Hepatocyte (in vitro differentiated cells): ENCODE measurements at regions not wholly inside any gene's neighbourhood (a gene's known extent, or its start where the extent isn't known, plus 50 kb on each side); places are given as distances from the start of the nearest gene placed in this dataset.

Source experiments
- DNase-seq: peaks from one replicate; pipeline ENCODE4 v3.0.0-alpha.2; 2016; ENCODE audit warnings: low spot score
- H2AFZ ChIP-seq: fragments of 200-600 bp; sonication (generic); 2 replicates; pipeline ENCODE4 v1.6.0; 2016; ENCODE audit warnings: antibody characterized with exemption, mild to moderate bottlenecking
- H3K27ac ChIP-seq: fragments of 200-600 bp; sonication (generic); 2 replicates; pipeline ENCODE4 v1.5.1; 2016; ENCODE audit warnings: mild to moderate bottlenecking
- H3K27me3 ChIP-seq: fragments of 200-600 bp; sonication (generic); 2 replicates; pipeline ENCODE4 v1.6.1; 2016
- H3K36me3 ChIP-seq: fragments of 200-600 bp; sonication (generic); replicated peaks from 2 replicates; pipeline ENCODE4 v1.5.1; 2016; ENCODE audit warnings: low read depth; ENCODE audit not compliant: insufficient read depth
- H3K4me1 ChIP-seq: fragments of 200-600 bp; sonication (generic); 2 replicates; pipeline ENCODE4 v1.5.1; 2016; ENCODE audit warnings: mild to moderate bottlenecking, moderate library complexity; ENCODE audit not compliant: insufficient read depth
- H3K4me2 ChIP-seq: fragments of 200-600 bp; sonication (generic); 2 replicates; pipeline ENCODE4 v1.6.0; 2016
- H3K4me3 ChIP-seq: fragments of 200-600 bp; sonication (generic); 2 replicates; pipeline ENCODE4 v1.5.1; 2016; ENCODE audit warnings: mild to moderate bottlenecking
- H3K79me2 ChIP-seq: fragments of 200-600 bp; sonication (generic); 2 replicates; pipeline ENCODE4 v1.6.0; 2017; ENCODE audit warnings: mild to moderate bottlenecking
- H3K9me2 ChIP-seq: fragments of 200-600 bp; sonication (generic); replicated peaks from 2 replicates; pipeline ENCODE4 v1.6.0; 2017; ENCODE audit warnings: mild to moderate bottlenecking; ENCODE audit not compliant: insufficient read depth
- H3K9me3 ChIP-seq: fragments of 200-600 bp; sonication (generic); 2 replicates; pipeline ENCODE4 v1.5.1; 2016; ENCODE audit warnings: low read depth, mild to moderate bottlenecking
- H4K20me1 ChIP-seq: fragments of 200-600 bp; sonication (generic); 2 replicates; pipeline ENCODE4 v1.6.0; 2016; ENCODE audit warnings: mild to moderate bottlenecking; ENCODE audit not compliant: insufficient read depth, poor library complexity, severe bottlenecking
- EZH2 ChIP-seq: fragments of 200-600 bp; sonication (generic); IDR thresholded peaks from 2 replicates; pipeline ENCODE4 v1.6.1; 2016; ENCODE audit warnings: antibody characterized with exemption, mild to moderate bottlenecking, borderline replicate concordance
- EZH2phosphoT487 ChIP-seq: fragments of 200-600 bp; sonication (generic); IDR thresholded peaks from one replicate; pipeline ENCODE4 v1.6.1; 2018; ENCODE audit warnings: antibody characterized with exemption, mild to moderate bottlenecking, low read depth, moderate library complexity; ENCODE audit not compliant: unreplicated experiment, severe bottlenecking
- WGBS: methylation state at CpG from one replicate; pipeline ENCODE4 v1.1.6; 2016; ENCODE audit warnings: low lambda C conversion rate; ENCODE audit errors: missing lambda C conversion rate; 5-methylcytosine and 5-hydroxymethylcytosine counted together
- TF ChIP-seq, protein P1 (sequence below): fragments of 200-600 bp; sonication (generic); IDR thresholded peaks from 2 replicates; pipeline ENCODE4 v1.5.1; 2016; ENCODE audit warnings: antibody characterized with exemption, mild to moderate bottlenecking; ENCODE audit not compliant: poor library complexity

- H3K4me1 ChIP-seq: peaks cover 11% of the 10 kb centered on the region
- H3K27ac ChIP-seq: no peak overlapping the region
- H3K9me2 ChIP-seq: no peaks in the 10 kb centered on the region
- no peak for DNase-seq
- no peak overlapping the region for H3K4me2 ChIP-seq
- H4K20me1 ChIP-seq: no peaks in the 10 kb centered on the region
- H3K79me2 ChIP-seq: no peaks in the 10 kb centered on the region
- TF ChIP-seq, protein P1, sequence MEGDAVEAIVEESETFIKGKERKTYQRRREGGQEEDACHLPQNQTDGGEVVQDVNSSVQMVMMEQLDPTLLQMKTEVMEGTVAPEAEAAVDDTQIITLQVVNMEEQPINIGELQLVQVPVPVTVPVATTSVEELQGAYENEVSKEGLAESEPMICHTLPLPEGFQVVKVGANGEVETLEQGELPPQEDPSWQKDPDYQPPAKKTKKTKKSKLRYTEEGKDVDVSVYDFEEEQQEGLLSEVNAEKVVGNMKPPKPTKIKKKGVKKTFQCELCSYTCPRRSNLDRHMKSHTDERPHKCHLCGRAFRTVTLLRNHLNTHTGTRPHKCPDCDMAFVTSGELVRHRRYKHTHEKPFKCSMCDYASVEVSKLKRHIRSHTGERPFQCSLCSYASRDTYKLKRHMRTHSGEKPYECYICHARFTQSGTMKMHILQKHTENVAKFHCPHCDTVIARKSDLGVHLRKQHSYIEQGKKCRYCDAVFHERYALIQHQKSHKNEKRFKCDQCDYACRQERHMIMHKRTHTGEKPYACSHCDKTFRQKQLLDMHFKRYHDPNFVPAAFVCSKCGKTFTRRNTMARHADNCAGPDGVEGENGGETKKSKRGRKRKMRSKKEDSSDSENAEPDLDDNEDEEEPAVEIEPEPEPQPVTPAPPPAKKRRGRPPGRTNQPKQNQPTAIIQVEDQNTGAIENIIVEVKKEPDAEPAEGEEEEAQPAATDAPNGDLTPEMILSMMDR: no peak
- TF ChIP-seq EZH2: no peak
- no peak for TF ChIP-seq EZH2phosphoT487
- no peaks in the 10 kb centered on the region for H3K36me3 ChIP-seq
- no peak overlapping the region for H2AFZ ChIP-seq
- no peak overlapping the region for H3K4me3 ChIP-seq
- H3K9me3 ChIP-seq: no peaks in the 10 kb centered on the region
- no peaks in the 10 kb centered on the region for H3K27me3 ChIP-seq
These were observed 77.9 kb upstream of the TANC2 start for GRCh38 chr17:62888148-62888547.

GRCh38 chr17:62887437-62887836 lies 78.6 kb upstream of the TANC2 start:
- H3K36me3 ChIP-seq: no peaks in the 10 kb centered on the region
- TF ChIP-seq EZH2phosphoT487 (no peak), EZH2 (no peak)
- TF ChIP-seq, protein P1: no peak
- H3K79me2 ChIP-seq: no peaks in the 10 kb centered on the region
- peaks cover 6% of the 10 kb centered on the region for H3K4me1 ChIP-seq
- H3K27me3 ChIP-seq: no peaks in the 10 kb centered on the region
- H4K20me1 ChIP-seq: no peaks in the 10 kb centered on the region
- no peak for DNase-seq
- no peak overlapping the region for H3K4me3 ChIP-seq
- H3K27ac ChIP-seq: no peak overlapping the region
- 92% methylated on average over 3 of the region's 3 CpGs for WGBS
- H3K9me3 ChIP-seq: no peaks in the 10 kb centered on the region
- H2AFZ ChIP-seq: no peak overlapping the region
- H3K4me2 ChIP-seq: no peak overlapping the region
- no peaks in the 10 kb centered on the region for H3K9me2 ChIP-seq

DNA sequence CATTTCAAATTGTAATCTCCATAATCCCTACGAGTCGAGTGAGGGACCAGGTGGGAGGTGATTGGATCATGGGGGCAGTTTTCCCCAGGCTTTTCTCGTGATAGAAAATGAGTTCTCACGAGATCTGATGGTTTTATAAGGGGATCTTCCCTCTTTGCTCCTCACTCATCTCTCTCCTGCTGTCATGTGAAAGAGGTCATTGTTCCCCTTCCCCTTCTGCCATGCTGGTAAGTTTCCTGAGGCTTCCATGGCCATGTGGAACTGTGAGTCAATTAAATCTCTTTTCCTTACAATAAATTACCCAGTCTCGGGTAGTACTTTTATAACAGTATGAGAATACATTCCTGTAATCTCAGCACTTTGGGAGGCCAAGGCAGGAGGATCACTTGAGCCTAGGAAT lies 76.7 kb upstream of the MARCHF10 start:
- Histone ChIP-seq H3K4me2 (no peak overlapping the region), H2AFZ (no peak overlapping the region), H3K27me3 (no peaks in the 10 kb centered on the region), H3K27ac (no peak overlapping the region), H3K36me3 (no peaks in the 10 kb centered on the region), H4K20me1 (no peaks in the 10 kb centered on the region), H3K79me2 (no peaks in the 10 kb centered on the region), H3K4me1 (no peaks in the 10 kb centered on the region), H3K9me3 (no peaks in the 10 kb centered on the region), H3K4me3 (no peak overlapping the region), H3K9me2 (no peaks in the 10 kb centered on the region)
- TF ChIP-seq EZH2phosphoT487: no peak
- TF ChIP-seq, protein P1: no peak
- TF ChIP-seq EZH2: no peak
- 83% methylated on average over 5 of the region's 5 CpGs for WGBS
- no peak for DNase-seq

GRCh38 chr17:62882878-62883277 lies 74.8 kb upstream of the MARCHF10 start:
- Histone ChIP-seq H3K4me3 (no peak overlapping the region), H2AFZ (no peak overlapping the region), H3K27me3 (no peaks in the 10 kb centered on the region), H3K27ac (no peak overlapping the region), H3K9me3 (no peaks in the 10 kb centered on the region), H3K79me2 (no peaks in the 10 kb centered on the region), H3K4me2 (no peak overlapping the region), H3K36me3 (no peaks in the 10 kb centered on the region), H3K4me1 (no peaks in the 10 kb centered on the region), H3K9me2 (no peaks in the 10 kb centered on the region), H4K20me1 (no peaks in the 10 kb centered on the region)
- 70% methylated on average over 4 of the region's 4 CpGs for WGBS
- DNase-seq: no peak
- TF ChIP-seq EZH2 (no peak), EZH2phosphoT487 (no peak)
- TF ChIP-seq, protein P1: no peak
